CD1c-positive myeloid dendritic cell (primary cell): ENCODE measurements at regions not wholly inside any gene's neighbourhood (a gene's known extent, or its start where the extent isn't known, plus 50 kb on each side); places are given as distances from the start of the nearest gene placed in this dataset.

Experiments used
- DNase-seq: peaks from one replicate; pipeline ENCODE4 v3.0.0-alpha.2; 2016; ENCODE audit errors: extremely low spot score

GRCh38 chr14:85308531-85309300 is 221.2 kb upstream of the FLRT2 start:
- no peak for DNase-seq

GRCh38 chr14:85310491-85311272 is 219.3 kb upstream of the FLRT2 start:
- DNase-seq: no peak

- no peak for DNase-seq
Observed at GRCh38 chr14:85313560-85314207, 216.3 kb upstream of the FLRT2 start.

- no peak for DNase-seq
Observed at GRCh38 chr14:85315290-85315689, 214.7 kb upstream of the FLRT2 start.

GRCh38 chr14:85315733-85316290 is 214.1 kb upstream of the FLRT2 start:
- DNase-seq: peak; percentile 10

GRCh38 chr14:85316701-85317410 is 213.1 kb upstream of the FLRT2 start:
- no peak for DNase-seq

GRCh38 chr14:85317491-85318021 is 212.4 kb upstream of the FLRT2 start:
- no peak for DNase-seq

GRCh38 chr14:85319101-85319500 is 210.8 kb upstream of the FLRT2 start:
- no peak for DNase-seq

- no peak for DNase-seq
Observed at GRCh38 chr14:85319998-85320630, 209.8 kb upstream of the FLRT2 start.

GRCh38 chr14:85325134-85326017 is 204.6 kb upstream of the FLRT2 start:
- no peak for DNase-seq

GRCh38 chr14:85332401-85332800 is 197.5 kb upstream of the FLRT2 start:
- DNase-seq: no peak

- no peak for DNase-seq
Observed at GRCh38 chr14:85333313-85333712, 196.6 kb upstream of the FLRT2 start.

- no peak for DNase-seq
Observed at GRCh38 chr14:85333841-85334240, 196.1 kb upstream of the FLRT2 start.

- no peak for DNase-seq
Observed at GRCh38 chr14:85334316-85334715, 195.6 kb upstream of the FLRT2 start.

GRCh38 chr14:85336257-85336656 is 193.7 kb upstream of the FLRT2 start:
- no peak for DNase-seq

- no peak for DNase-seq
Observed at GRCh38 chr14:85336817-85337216, 193.1 kb upstream of the FLRT2 start.

GRCh38 chr14:85338895-85339294 is 191.0 kb upstream of the FLRT2 start:
- no peak for DNase-seq

GRCh38 chr14:85342858-85343607 is 186.9 kb upstream of the FLRT2 start:
- DNase-seq: no peak

GRCh38 chr14:85344171-85344570 is 185.8 kb upstream of the FLRT2 start:
- DNase-seq: no peak
